ENCODE measurements at regions not wholly inside any gene's neighbourhood (a gene's known extent, or its start where the extent isn't known, plus 50 kb on each side); places are given as distances from the start of the nearest gene placed in this dataset.

- TF ChIP-seq POLR2A (IDR thresholded peaks at IDR 0.05) (no peak), CTCF (IDR thresholded peaks at IDR 0.05) (no peak), EP300 (IDR thresholded peaks at IDR 0.05) (no peak), POLR2AphosphoS5 (IDR thresholded peaks at IDR 0.05) (no peak)
Measured at GRCh38 chr3:94225148-94225865, 162.4 kb downstream of the NSUN3 start.
